Left colon (tissue), 2 donors: ENCODE measurements at regions not wholly inside any gene's neighbourhood (a gene's known extent, or its start where the extent isn't known, plus 50 kb on each side); places are given as distances from the start of the nearest gene placed in this dataset.
"Not testable (repeated sequence)": the region's sequence is repeated elsewhere in the genome, so short reads cannot be mapped to it uniquely, and the experiment has no call there.

Source experiments
- ATAC-seq: fragments of 200-7000 bp; cut with Tn5 transposase; one replicate; pipeline ENCODE4 v1.9.1; 2020; ENCODE audit warnings: mild to moderate bottlenecking, moderate library complexity
- DNase-seq, 2 donors: peaks; one replicate each; pipeline ENCODE4 v3.0.0-alpha.2; 2020
- intact Hi-C, 2 donors: fragments of 100-400 bp; cut with DNase I in 1 of 2; cut with micrococcal nuclease in 1 of 2; formaldehyde crosslinking; loops; one replicate each; pipeline versions ENCODE4 v1.11.2 to v1.14.0; 2022; cut with DNase I, micrococcal nuclease
- donor health status: DM: no; HTN: no; CAD: no.
- donor health status: DM: yes; HTN: yes; CAD: no.

DNA sequence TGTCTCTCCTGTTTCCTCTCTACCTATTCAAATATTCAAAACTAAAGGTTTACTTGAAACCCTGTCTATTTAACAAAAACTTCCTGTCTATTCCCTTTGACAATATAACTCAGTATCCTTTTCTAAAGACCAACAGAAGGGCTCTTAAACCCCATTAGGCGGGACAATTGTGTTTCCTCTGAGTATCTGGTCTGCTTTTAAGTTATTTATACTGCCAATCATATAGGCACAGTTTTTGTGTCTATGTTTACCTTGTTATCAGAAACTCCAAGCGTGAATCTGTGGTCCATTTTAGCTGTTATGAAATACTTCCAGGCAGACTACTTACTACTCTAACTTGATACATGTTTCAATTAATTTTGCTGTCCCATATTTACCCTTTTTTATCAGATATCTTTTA is 350.0 kb upstream of the CTSO start:
- DNase-seq (no peak), ATAC-seq (no peak)
- intact Hi-C loops, result no loop called here

DNA sequence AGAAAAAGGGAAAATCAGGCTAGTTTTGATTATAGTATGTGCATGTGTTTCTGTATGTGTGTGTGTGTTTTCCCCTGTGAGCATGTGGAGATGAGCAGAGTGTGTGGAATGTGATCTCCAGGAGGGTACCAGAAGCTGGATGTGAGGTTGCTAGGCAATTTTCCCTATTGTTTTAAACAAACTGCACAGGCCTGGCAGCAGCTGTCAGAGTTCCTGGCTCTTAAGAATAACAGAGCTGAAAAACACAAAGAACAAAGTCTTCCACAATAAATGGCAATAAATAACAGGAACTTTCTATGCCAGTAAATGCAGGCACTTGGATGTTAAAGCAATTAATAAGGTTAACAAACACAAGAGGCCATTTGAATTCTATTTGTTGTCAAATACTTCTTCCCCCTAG is 344.6 kb upstream of the CTSO start:
- intact Hi-C loops, result no loop called here
- ATAC-seq (no peak), DNase-seq (peak; percentile 9 to 42)

DNA sequence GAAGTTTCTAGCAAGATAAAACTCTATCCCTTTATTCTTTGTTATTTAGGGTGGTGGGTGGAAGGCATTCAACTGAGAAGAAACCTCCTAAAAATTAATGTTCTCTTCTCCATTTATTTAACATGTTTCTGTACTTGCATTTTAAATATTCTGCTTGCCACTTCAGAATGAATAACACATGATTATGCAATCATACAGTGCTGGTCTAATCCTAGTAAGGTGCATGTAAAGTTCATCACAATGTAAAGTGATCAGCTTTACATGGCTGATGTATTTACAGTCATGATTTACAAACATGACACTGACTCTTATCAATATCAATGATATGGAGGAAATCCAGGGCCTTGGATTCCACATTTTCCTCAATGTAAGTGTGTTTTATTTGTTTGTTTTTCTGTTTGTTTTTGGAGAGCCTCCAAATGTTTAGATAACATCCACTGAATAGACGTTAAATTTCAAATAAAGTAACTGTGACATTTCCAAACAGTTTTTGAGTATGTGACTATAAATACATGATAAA is 342.1 kb upstream of the CTSO start:
- DNase-seq (no peak), ATAC-seq (no peak)
- intact Hi-C loops, result no loop called here

DNA sequence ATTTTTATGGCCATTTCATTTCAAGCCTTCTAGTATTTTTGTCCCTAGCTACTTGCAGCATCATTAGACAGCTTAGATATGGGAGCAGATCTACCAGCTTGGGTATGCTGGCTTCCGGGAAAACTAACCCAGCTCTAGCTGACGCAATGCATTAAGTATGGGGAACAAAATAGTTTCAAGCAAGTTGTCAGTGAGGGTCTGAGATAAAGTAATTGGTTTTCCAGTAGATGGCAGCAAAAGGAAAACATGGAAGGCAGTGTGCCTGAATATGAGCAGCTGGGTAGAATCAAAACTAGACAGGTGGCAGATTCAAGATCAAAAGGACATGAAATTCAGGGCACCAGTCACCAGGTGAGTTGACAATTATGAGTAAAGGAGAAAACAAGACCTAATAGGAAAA is 340.9 kb upstream of the CTSO start:
- ATAC-seq (peak; percentile 65), DNase-seq (no peak)
- intact Hi-C loops, result no loop called here

DNA sequence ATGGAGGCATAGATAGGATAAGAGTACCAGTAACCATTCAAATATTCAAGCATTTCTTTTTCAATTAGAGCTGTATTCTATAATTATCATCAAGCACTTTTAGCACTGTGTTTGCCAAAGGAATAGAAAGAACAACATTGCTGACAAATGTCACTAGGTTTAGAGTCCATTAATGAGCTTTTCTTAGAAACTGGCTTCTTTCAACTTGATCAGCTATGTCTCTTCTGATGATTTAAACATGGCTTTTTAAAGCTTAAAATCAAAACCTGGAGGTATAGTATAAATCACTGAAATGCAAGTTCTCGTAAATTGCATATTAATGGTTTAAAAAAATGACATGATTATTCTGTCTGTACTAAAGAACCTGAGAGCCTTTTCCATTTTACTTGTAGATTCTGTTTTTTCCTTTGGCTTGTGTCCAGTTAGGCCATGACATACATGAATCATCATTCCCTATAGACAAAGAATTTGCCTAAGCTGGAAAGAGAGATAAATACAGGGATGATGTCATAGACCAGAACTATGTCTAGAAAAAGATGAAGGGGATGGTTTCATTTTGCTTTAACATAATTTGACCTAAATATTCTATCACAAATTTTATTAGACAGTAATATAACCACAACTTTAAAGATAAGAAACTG is 340.1 kb upstream of the CTSO start:
- ATAC-seq, result no peak
- intact Hi-C loops, result no loop called here

DNA sequence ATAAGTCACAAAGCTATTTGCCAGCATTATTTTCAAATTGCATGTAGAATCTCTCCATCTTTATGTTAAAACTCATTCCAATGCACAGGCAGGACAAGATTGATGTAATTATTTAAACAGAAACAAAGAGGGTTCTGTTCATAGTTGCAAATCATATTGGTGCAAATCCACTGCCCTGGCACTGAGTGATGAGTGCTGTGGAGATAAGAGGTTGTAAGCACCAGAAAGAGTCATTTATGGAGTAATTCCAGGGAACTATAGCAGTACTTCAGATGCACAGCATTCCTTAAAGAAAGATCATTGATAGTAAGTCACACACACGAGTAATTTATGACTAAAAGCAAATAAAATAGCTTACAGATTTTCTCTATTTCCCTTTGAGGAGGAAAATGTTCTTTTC is 337.7 kb upstream of the CTSO start:
- no peak for DNase-seq
- intact Hi-C loops, result no loop called here
- ATAC-seq, result no peak

More for the DNA sequence above, 340.1 kb upstream of the CTSO start:
- DNase-seq, result no peak

DNA sequence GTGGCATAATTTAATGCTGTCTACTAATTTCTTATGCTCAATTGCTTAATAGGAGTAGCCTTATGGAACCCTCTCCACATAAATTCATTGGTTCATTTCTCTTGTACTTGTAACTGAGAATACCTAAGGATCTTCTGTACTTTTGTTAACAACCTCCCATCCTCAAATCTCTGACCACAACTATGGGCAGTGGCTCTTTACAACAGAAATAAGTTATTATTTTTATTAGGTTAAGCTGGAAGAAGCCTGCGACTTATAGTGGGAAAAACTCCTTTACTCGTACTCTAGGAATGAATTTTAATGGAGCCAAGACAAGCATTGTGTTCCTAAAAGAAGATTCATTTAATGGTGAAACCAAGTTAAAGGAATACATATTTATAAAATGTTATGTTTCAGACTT is 337.1 kb upstream of the CTSO start:
- no peak for ATAC-seq
- intact Hi-C loops, result no loop called here
- DNase-seq, result no peak

DNA sequence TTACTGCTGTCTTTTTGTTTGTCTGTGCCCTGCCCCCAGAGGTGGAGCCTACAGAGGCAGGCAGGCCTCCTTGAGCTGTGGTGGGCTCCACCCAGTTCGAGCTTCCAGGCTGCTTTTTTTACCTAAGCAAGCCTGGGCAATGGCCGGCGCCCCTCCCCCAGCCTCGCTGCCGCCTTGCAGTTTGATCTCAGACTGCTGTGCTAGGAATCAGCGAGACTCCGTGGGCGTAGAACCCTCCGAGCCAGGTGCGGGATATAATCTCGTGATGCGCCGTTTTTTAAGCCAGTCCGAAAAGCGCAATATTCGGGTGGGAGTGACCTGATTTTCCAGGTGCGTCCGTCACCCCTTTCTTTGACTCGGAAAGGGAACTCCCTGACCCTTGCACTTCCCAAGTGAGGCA is 336.4 kb upstream of the CTSO start:
- DNase-seq, ATAC-seq, intact Hi-C loops: not testable (repeated sequence)

DNA sequence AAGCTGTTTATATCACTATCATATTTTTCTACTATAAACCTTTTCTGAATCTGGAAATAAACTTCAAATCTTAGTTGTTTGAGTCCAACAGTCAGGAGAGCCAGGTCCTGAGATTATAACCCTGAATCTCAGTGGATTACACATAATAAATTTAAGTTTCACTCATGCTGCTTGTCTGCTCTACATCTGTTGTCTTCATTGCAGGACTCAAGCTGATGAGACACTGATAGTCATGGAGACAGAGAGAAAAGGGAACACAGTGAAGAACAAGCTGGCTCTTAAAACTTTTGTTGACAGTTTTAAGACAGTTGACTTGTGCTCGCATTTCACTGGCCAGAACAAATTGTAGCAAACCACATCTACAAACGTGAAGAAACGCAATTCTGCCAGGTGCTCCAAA is 327.0 kb upstream of the CTSO start:
- intact Hi-C loops, result no loop called here
- no peak for ATAC-seq
- no peak for DNase-seq

DNA sequence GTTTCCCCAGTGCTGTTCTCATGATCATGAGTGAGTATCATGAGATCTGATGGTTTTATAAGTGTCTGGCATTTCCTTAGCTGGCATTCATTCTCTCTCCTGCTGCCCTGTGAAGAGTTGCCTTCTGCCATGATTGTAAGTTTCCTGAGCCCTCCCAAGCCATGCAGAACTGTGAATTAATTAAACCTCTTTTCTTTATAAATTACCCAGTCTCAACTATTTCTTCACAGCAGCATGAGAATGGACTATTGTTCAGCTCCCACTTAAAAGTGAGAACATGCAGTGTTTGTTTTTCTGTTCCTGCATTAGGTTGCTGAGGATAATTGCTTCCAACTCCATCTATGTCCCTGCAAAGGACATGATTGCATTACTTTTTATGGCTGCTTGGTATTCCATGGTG is 311.7 kb upstream of the CTSO start:
- ATAC-seq (no peak), DNase-seq (no peak)
- intact Hi-C loops, result no loop called here

DNA sequence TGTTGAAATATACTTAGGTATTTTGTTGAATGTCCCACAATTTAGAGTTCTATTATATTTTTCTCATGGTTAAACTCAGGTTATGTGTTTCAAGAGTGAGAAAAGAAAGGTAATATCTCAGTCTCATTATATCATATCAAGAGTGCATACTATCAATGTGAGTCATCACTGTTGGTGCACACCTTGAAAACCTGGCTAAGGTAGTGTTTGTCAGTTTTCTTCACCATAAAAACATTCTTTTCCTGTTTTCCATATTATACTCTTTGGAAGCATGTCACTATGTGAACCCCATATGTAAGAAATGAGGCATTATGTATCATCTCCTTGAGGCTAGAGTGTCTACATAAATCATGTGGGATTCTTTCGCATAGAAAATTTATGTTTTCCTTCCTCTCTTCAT is 307.6 kb upstream of the CTSO start:
- DNase-seq (no peak), ATAC-seq (no peak)
- intact Hi-C loops, result no loop called here

DNA sequence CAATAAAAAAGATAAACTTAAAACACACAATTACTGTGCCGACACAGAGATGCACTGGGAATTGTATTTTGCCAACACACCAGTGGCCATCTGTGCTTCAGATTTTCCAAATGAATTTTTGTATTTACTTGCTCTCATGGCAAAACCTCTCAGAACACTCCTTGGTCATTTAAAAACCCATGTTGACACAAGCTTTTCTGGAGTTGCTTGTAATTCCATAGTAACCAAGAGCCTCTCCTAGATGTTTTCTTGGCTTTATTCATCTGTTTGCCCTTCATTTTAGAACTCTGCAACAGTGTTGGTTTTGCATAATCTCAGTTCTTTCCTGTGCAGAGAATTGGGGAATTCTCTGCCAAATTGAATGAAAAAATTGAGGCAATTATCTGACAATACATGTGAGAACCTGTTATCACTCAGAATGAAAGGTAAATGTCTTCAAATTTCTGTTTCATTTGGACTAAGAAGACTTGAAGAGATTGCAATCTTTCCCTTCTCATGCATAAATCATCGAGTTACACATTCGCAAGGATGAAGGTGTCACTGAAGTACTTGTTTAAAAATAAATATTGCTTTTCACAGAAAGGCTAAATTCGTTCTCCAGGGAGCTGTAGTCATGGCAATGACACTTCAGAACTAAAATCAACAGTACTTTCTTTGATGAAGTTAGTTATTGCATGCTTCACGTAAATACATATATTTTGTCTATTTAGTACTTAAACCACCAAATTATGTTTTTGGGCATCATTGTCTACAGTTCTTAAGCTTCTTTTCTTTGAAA is 301.8 kb upstream of the CTSO start:
- intact Hi-C loops, result no loop called here
- DNase-seq, result no peak
- ATAC-seq, result no peak

DNA sequence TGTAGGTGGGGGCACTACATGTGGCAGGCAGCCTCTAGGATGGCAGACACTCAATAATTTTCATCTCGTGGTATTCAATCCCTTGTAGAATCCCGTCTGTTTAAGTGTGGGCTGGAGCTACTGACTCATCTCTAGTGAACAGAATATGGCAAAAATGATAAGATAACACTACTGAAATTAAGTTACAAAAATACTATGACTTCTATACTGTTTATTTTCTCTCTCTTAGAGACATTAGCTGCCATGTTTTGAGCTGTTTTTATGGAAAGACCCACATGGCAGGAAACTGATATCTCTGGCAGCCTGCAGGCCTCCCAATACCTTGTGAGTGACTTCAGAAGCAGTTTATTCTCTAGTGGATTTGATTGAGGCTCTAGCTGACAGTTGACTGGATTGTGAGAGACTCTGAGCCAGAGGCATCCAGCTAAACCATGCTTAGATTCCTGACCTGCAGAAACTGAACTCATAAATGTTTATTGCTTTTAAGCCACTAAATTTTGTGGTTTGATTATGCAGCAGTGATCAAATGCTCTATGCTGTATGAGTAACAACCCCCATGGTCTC is 298.8 kb upstream of the CTSO start:
- DNase-seq, result no peak
- ATAC-seq, result no peak
- intact Hi-C loops, result no loop called here

DNA sequence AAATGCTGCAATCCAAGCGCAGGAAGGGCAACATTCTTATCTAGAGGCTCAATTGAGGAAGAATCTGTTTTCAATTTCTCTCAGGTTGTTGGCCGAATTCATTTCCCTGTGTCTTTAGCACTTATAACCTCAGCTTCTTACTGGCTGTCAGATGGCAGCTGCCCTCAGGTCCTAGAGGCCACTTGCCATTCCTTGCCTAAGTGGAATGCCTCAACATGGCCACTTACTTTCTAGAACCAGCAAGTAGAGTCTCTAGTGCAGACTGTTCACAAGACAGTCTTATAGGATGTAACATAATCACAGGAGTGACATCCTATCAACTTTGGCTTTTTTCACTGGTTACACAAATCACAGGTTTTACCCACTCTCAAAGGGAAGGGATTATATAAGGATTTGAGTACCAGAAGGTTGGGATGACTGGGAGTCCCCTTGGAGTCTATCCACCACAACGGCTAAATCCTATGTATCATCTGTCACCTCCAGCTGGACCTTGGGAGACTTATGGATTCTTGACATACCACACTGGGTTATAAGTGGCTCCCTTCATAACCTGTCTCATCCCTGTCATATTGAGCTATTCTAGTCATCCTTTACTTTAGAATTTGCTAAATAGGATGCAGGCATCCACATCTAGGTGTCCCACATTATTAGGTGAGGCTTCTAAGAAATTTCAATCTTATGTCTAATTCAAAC is 297.9 kb upstream of the CTSO start:
- no peak for ATAC-seq
- no peak for DNase-seq
- intact Hi-C loops, result no loop called here

DNA sequence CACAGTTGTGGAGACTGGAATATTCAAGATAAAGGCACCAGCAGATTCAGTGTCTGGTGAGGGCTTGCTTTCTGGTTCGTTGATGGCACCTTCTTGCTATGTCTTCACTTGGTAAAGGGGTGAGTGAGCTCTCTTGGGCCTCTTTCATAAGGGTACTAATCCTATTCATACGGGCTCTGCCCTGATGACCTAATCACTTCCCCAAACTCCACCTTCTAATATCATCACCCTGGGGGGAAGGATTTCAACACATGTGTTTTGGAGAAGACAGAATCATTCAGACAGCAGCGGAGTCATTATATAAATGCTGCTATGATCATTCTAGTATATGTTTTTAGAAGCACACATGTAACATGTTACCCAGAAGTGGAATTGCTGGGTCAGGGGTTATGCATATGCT is 295.3 kb upstream of the CTSO start:
- ATAC-seq (no peak), DNase-seq (no peak)
- intact Hi-C loops, result no loop called here

DNA sequence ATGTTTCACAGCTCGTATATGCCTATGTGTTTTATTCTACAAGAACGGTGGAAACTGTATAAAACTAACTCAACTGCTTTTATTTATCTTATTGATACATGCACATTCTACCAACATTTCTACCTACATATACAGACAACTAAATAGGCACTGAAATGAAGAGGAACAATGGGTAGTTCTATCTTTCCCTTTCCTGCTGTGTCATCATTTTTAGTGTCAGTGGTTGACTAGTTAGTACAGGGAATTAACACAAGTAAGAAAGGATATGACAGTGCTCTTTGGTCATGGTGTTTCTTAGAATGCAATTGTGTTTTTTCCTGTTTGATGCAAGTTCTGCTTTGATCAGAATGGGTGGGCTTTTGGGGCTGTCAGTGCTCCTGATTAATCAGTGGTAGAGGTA is 293.8 kb upstream of the CTSO start:
- DNase-seq (no peak), ATAC-seq (no peak)
- intact Hi-C loops, result no loop called here

DNA sequence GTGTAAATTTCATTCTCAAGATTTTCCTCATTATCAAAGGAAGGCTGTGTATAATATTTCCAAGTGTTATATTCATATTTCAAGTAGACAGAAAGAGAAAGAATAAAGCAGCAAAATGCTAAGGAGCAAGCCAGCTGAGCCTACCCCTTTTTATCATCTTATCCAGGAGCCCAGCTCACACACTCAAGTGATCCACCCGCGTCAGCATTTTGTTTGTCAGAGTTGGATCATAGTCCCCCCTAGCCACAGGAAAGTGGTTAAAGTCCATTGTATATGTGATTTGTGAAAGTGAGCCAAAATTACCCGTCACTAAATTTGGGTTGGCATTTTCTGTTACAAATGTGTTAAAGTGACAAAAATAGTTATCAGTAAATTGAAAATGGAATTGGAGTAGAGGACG is 289.3 kb upstream of the CTSO start:
- intact Hi-C loops, result no loop called here
- ATAC-seq (no peak), DNase-seq (no peak)

DNA sequence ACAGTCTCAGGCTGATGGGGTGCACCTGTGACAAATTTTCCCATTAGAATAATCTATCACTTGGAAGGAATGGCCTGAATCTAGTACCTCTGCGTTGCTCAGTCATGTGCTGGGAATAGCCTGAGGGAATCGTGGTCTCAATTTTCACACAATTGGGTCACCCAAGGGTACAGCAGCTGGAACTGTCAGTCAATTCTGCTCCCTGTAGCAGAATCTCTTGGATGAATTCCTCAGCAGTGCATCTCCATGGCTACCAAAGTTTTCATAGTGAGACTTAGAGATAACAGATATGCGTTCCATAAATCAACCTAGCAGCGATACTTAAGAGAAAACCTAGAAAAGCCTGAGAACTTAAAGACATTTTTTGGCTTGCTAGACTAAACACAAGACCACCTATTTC is 288.7 kb upstream of the CTSO start:
- ATAC-seq, result no peak
- DNase-seq, result no peak
- intact Hi-C loops, result no loop called here

DNA sequence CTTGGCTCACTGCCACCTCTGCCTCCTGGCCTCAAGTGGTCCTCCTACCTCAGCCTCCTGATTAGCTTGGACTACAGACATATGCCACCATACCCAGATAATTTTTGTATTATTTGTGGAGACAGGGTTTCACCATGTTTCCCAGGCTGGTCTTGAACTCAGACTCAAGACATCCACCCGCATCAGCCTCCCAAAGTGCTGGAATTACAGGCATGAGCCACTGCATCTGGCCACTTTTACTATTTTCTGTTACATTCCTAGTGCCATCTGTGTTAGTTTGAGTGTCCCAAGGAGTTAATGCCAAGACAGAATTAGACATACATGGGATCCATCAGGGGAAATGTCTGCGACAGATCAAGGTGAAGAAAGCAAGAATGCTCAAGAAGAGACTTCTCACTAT is 288.2 kb upstream of the CTSO start:
- ATAC-seq (no peak), DNase-seq (no peak)
- intact Hi-C loops, result no loop called here

DNA sequence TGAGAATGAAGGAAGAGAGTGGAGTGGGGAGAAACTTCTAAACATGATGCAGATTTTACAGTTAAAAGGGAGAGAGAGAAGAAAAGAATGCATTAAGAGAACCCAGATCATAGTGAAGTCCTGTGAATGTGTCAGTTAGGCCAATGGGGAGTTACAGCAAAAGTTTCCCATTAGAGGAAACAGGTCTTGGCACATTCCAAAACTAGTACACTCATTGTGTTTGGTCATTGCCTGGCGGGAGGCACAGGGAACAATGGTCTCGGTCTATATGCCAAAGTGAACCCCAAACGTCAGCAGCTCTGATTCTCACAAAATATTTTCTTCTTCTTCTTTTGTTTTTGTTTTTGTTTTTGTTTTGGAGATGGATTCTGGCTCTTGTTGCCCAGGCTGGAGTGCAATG is 284.5 kb upstream of the CTSO start:
- ATAC-seq (no peak), DNase-seq (no peak)
- intact Hi-C loops, result no loop called here
